PC-9 (cell line): ENCODE measurements at regions not wholly inside any gene's neighbourhood (a gene's known extent, or its start where the extent isn't known, plus 50 kb on each side); places are given as distances from the start of the nearest gene placed in this dataset.

Source experiments
- BruUV-seq: library from RNA; stranded (reverse); fragments of 400-500 nt; replicated peaks from 2 replicates; lab custom pipeline; 2021; lab: Mats Ljungman, UMichigan
- CTCF ChIA-PET: fragments of 300-600 bp; sonication (Branson Sonifier 250); formaldehyde crosslinking; loops from one replicate; lab custom pipeline; 2022; ENCODE audit warnings: antibody characterized with exemption; lab: Charles Lee
- POLR2A ChIA-PET: fragments of 300-600 bp; sonication (Branson Sonifier 250); formaldehyde crosslinking; loops from one replicate; lab custom pipeline; 2022; ENCODE audit warnings: antibody characterized with exemption; ENCODE audit not compliant: unreplicated experiment; lab: Charles Lee
- DNase-seq, 2 experiments: peaks; one replicate each; pipeline versions ENCODE4 v3.0.0 to v3.0.0-alpha.2; 2015 to 2022; ENCODE audit warnings: mixed read lengths in 1 of 2
- H2AFZ ChIP-seq: fragments of 200-600 bp; sonication (generic); 2 replicates; pipeline ENCODE4 v1.8.1; 2017; ENCODE audit warnings: antibody characterized with exemption
- H3F3A ChIP-seq: fragments of 200-600 bp; sonication (generic); 2 replicates; pipeline ENCODE4 v1.8.1; 2017; ENCODE audit warnings: antibody characterized with exemption, mild to moderate bottlenecking, low read depth; ENCODE audit not compliant: insufficient read depth
- H3K27ac ChIP-seq: fragments of 200-600 bp; sonication (generic); 2 replicates; pipeline ENCODE4 v1.6.1; 2016; ENCODE audit warnings: mixed run types
- H3K27me3 ChIP-seq: fragments of 200-600 bp; sonication (generic); 2 replicates; pipeline ENCODE4 v1.6.1; 2016; ENCODE audit warnings: low read depth, mixed run types; ENCODE audit not compliant: insufficient read depth
- H3K36me3 ChIP-seq: fragments of 200-600 bp; sonication (generic); 2 replicates; pipeline ENCODE4 v1.6.1; 2016; ENCODE audit warnings: low read depth, mixed run types
- H3K4me1 ChIP-seq: fragments of 200-600 bp; sonication (generic); replicated peaks from 2 replicates; pipeline ENCODE4 v1.6.1; 2016; ENCODE audit warnings: mixed run types; ENCODE audit not compliant: insufficient read depth
- H3K4me2 ChIP-seq: fragments of 200-600 bp; sonication (generic); 2 replicates; pipeline ENCODE4 v1.6.1; 2017; ENCODE audit warnings: mixed run types
- H3K4me3 ChIP-seq: fragments of 200-600 bp; sonication (generic); 2 replicates; pipeline ENCODE4 v1.6.1; 2016; ENCODE audit warnings: mixed run types
- H3K79me2 ChIP-seq: fragments of 200-600 bp; sonication (generic); 2 replicates; pipeline ENCODE4 v1.6.1; 2017; ENCODE audit warnings: low read depth, mixed run types
- H3K9me2 ChIP-seq: fragments of 200-600 bp; sonication (generic); 2 replicates; pipeline ENCODE4 v1.8.1; 2017; ENCODE audit warnings: mild to moderate bottlenecking; ENCODE audit not compliant: insufficient read depth
- H3K9me3 ChIP-seq: fragments of 200-600 bp; sonication (generic); 2 replicates; pipeline ENCODE4 v1.8.1; 2016; ENCODE audit warnings: low read depth; ENCODE audit not compliant: insufficient read depth
- H4K20me1 ChIP-seq: fragments of 200-600 bp; sonication (generic); 2 replicates; pipeline ENCODE4 v1.8.1; 2017; ENCODE audit not compliant: insufficient read depth
- EZH2 ChIP-seq: fragments of 200-600 bp; sonication (generic); IDR thresholded peaks from 2 replicates; pipeline ENCODE4 v1.8.0; 2017; ENCODE audit warnings: antibody characterized with exemption, low read depth
- intact Hi-C: fragments of 100-400 bp; cut with micrococcal nuclease; formaldehyde crosslinking; loops from one replicate; pipeline ENCODE4 v1.10.0; 2022; ENCODE audit not compliant: unreplicated experiment
- TF ChIP-seq, protein P1 (sequence below): fragments of 200-600 bp; sonication (generic); conservative IDR thresholded peaks from 2 replicates; pipeline ENCODE4 v1.6.1; 2017; ENCODE audit warnings: mixed run types, antibody characterized with exemption, mild to moderate bottlenecking, moderate library complexity

DNA sequence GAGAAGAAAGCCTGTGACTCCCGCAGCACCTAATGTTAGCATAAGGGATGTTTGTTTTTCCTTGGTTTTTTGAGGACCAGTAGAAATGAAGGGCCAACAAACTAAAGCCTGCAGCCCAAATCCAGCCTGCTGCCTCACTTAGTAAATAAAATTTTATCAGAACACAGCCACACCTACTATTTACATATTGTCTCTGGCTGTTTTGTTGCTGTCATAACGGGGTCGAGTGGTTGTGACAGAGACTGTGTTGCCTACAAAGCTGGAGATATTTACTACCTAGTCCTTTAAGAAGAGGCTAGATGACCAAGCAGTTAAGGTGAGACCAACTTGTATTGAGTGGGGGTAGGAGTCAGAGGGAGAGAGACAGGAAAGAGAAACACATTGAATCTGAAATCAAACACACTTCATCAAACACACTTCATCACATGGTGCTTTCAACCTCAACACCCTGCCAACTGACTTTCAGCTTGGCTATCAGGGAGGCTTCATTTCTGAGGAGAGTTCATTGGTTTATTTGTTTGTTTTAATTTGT, 546.3 kb upstream of the CDH11 start:
- Histone ChIP-seq H3K36me3 (no peaks in the 10 kb centered on the region), H3K4me1 (no peaks in the 10 kb centered on the region), H3K9me2 (no peaks in the 10 kb centered on the region), H2AFZ (no peak overlapping the region), H4K20me1 (no peaks in the 10 kb centered on the region), H3K4me3 (no peak overlapping the region), H3K27me3 (peaks cover 28% of the 10 kb centered on the region; the same call in 1 of the 2 replicates), H3K27ac (no peak overlapping the region), H3K9me3 (no peaks in the 10 kb centered on the region), H3K4me2 (no peak overlapping the region), H3K79me2 (no peaks in the 10 kb centered on the region), H3F3A (no peaks in the 10 kb centered on the region)
- CTCF ChIA-PET: no interaction called here
- DNase-seq: no peak
- intact Hi-C loops: no loop called here
- POLR2A ChIA-PET: no interaction called here
- TF ChIP-seq, protein P1, sequence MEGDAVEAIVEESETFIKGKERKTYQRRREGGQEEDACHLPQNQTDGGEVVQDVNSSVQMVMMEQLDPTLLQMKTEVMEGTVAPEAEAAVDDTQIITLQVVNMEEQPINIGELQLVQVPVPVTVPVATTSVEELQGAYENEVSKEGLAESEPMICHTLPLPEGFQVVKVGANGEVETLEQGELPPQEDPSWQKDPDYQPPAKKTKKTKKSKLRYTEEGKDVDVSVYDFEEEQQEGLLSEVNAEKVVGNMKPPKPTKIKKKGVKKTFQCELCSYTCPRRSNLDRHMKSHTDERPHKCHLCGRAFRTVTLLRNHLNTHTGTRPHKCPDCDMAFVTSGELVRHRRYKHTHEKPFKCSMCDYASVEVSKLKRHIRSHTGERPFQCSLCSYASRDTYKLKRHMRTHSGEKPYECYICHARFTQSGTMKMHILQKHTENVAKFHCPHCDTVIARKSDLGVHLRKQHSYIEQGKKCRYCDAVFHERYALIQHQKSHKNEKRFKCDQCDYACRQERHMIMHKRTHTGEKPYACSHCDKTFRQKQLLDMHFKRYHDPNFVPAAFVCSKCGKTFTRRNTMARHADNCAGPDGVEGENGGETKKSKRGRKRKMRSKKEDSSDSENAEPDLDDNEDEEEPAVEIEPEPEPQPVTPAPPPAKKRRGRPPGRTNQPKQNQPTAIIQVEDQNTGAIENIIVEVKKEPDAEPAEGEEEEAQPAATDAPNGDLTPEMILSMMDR: no peak
- no peak for TF ChIP-seq EZH2
- BruUV-seq: no TSS peak

DNA sequence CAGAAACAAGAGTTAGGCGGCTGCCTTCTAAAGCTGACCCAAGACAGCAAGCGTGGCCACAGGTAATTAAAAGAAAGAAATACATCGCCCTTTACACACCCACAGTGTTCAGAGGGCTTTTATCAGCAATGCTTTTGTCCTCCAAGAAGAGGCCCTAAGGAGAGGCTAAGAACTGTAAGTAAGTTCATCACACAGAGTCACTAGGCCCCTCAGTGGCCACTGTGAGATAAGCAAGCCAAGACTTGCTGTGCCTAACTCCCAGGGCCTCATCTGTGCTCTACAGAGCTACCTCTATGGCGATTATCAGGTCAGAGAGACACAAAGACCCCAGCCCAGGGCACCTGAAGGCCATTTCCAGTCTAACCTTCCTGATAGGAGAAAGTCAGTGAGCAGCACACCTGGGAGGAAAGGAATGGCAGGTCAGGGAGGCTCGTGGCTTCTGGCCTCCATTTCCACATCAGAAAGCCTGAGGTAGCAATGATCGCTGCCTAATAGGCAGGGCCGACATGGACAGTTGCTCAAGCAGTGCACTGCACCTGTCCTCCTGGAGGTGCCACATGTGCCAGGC, 545.2 kb upstream of the CDH11 start:
- DNase-seq: no peak
- no peaks in the 10 kb centered on the region for H3K4me1 ChIP-seq
- no peak for TF ChIP-seq EZH2
- TF ChIP-seq, protein P1: no peak
- no TSS peak for BruUV-seq
- no peaks in the 10 kb centered on the region for H3K9me2 ChIP-seq
- ChIA-PET POLR2A (no interaction called here), CTCF (interaction anchor here (0.5 kb wide), 1 partner anchor 479 kb away, joined by 4 read pairs; no protein-coding TSS in a partner anchor)
- no peak overlapping the region for H3K4me3 ChIP-seq
- H3K9me3 ChIP-seq: no peaks in the 10 kb centered on the region
- no peak overlapping the region for H3K27ac ChIP-seq
- H3K36me3 ChIP-seq: no peaks in the 10 kb centered on the region
- H3K4me2 ChIP-seq: no peak overlapping the region
- H3K79me2 ChIP-seq: no peaks in the 10 kb centered on the region
- no peaks in the 10 kb centered on the region for H4K20me1 ChIP-seq
- H2AFZ ChIP-seq: no peak overlapping the region
- intact Hi-C loops: no loop called here
- peaks cover 28% of the 10 kb centered on the region; the same call in 1 of the 2 replicates for H3K27me3 ChIP-seq
- no peaks in the 10 kb centered on the region for H3F3A ChIP-seq

DNA sequence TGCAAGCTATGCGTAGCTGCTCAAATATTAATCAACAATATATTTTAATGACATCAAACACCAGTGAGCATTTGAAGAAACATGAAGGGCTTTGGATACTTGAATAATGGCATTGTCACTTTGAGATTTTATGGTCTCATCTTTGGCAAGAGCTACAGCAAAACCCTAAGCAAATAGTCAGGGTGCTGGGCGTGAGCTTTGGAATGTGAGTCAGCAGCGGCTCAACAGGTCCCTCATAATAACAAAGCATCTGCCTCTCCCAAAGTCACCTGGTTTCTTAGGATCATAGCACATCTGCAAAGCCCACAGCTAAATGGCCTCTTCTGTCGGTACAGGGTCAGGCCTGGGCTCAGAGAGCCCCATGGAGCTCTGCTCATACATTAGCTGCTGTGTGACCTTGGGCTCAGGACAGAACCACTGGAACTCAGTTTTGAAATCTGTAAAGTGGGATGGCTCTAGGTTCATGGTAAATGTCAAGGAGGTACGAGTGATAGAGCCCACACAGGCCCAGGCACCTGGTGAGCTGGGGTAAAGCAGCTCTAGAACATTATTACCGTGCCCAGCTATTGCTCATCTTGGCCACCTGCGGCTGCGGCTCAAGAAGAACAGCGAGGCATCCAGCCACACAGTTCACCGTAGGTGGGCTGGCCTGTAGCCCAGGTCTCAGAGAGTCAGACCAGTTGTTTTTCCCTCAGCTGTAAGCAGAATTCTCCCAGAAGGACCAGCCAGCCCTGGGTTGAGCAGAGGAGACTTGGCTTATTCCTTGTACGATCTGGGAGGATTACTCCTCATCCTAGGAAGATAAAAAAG, 544.5 kb upstream of the CDH11 start:
- H3K9me3 ChIP-seq: no peaks in the 10 kb centered on the region
- no peaks in the 10 kb centered on the region for H4K20me1 ChIP-seq
- no peaks in the 10 kb centered on the region for H3K4me1 ChIP-seq
- H3K36me3 ChIP-seq: no peaks in the 10 kb centered on the region
- no peak overlapping the region for H2AFZ ChIP-seq
- ChIA-PET POLR2A (no interaction called here), CTCF (no interaction called here)
- TF ChIP-seq, protein P1: no peak
- TF ChIP-seq EZH2: no peak
- no peak overlapping the region for H3K4me3 ChIP-seq
- H3K4me2 ChIP-seq: no peak overlapping the region
- no peak for DNase-seq
- intact Hi-C loops: no loop called here
- H3F3A ChIP-seq: no peaks in the 10 kb centered on the region
- no peaks in the 10 kb centered on the region for H3K79me2 ChIP-seq
- peaks cover 28% of the 10 kb centered on the region; the same call in 1 of the 2 replicates for H3K27me3 ChIP-seq
- no TSS peak for BruUV-seq
- no peaks in the 10 kb centered on the region for H3K9me2 ChIP-seq
- no peak overlapping the region for H3K27ac ChIP-seq
